WTC11 (cell line): ENCODE measurements at regions not wholly inside any gene's neighbourhood (a gene's known extent, or its start where the extent isn't known, plus 50 kb on each side); places are given as distances from the start of the nearest gene placed in this dataset.

ENCODE experiments used
- ATAC-seq: fragments of 200-7000 bp; cut with Tn5 transposase; 2 replicates; pipeline ENCODE4 v1.10.0; 2021; ENCODE audit warnings: mild to moderate bottlenecking, moderate library complexity
- CTCF ChIA-PET: fragments of 300-600 bp; sonication (Branson Sonifier 250); formaldehyde crosslinking; loops from one replicate; lab custom pipeline; 2021; ENCODE audit warnings: antibody characterized with exemption; lab: Charles Lee
- POLR2A ChIA-PET: fragments of 350-600 bp; sonication (Branson Sonifier 250); formaldehyde crosslinking; loops from one replicate; lab custom pipeline; 2021; ENCODE audit warnings: antibody characterized with exemption; lab: Charles Lee
- DNase-seq: peaks from one replicate; pipeline ENCODE4 v3.0.0; 2021; ENCODE audit warnings: low spot score
- H3K27ac Mint-ChIP-seq: 2 replicates; pipeline ENCODE4 v1.8.0; 2021; ENCODE audit warnings: mixed read lengths
- H3K27me3 Mint-ChIP-seq: 2 replicates; pipeline ENCODE4 v1.8.0; 2021; ENCODE audit warnings: low read depth, mild to moderate bottlenecking, moderate library complexity, mixed read lengths
- H3K36me3 Mint-ChIP-seq: 2 replicates; pipeline ENCODE4 v1.8.0; 2021; ENCODE audit warnings: mixed read lengths
- H3K4me1 Mint-ChIP-seq: 2 replicates; pipeline ENCODE4 v1.8.0; 2022; ENCODE audit warnings: mixed read lengths
- H3K4me3 Mint-ChIP-seq: 2 replicates; pipeline ENCODE4 v1.8.0; 2021; ENCODE audit warnings: mild to moderate bottlenecking, moderate library complexity, mixed read lengths
- H3K9me3 Mint-ChIP-seq: 2 replicates; pipeline ENCODE4 v1.8.0; 2021; ENCODE audit warnings: mixed read lengths
- CREB1 ChIP-seq: sonication (generic); formaldehyde crosslinking; IDR thresholded peaks from 2 replicates; pipeline ENCODE4 v1.8.0; 2023; ENCODE audit warnings: mild to moderate bottlenecking, missing genetic modification reagents
- GRHL2 ChIP-seq: fragments of 250-450 bp; sonication (Bioruptor Pico); IDR thresholded peaks from 2 replicates; pipeline ENCODE4 v1.8.0; 2022; ENCODE audit warnings: mild to moderate bottlenecking, moderate library complexity; ENCODE audit not compliant: insufficient replicate concordance, severe bottlenecking
- KAT7 ChIP-seq: sonication (generic); formaldehyde crosslinking; IDR thresholded peaks from 2 replicates; pipeline ENCODE4 v1.8.1; 2023; ENCODE audit warnings: missing genetic modification reagents, mild to moderate bottlenecking, borderline replicate concordance
- MYBL2 ChIP-seq: sonication (generic); formaldehyde crosslinking; IDR thresholded peaks from 2 replicates; pipeline ENCODE4 v1.8.1; 2023; ENCODE audit warnings: mild to moderate bottlenecking, moderate library complexity, missing genetic modification reagents
- NFATC4 ChIP-seq: fragments of 250-450 bp; sonication (Bioruptor Pico); IDR thresholded peaks from 2 replicates; pipeline ENCODE4 v1.9.0; 2021; ENCODE audit warnings: mild to moderate bottlenecking
- NR1H2 ChIP-seq: sonication (generic); formaldehyde crosslinking; IDR thresholded peaks from 2 replicates; pipeline ENCODE4 v1.9.0; 2021; ENCODE audit warnings: mild to moderate bottlenecking, moderate library complexity, missing genetic modification reagents
- NR2C2 ChIP-seq: sonication (generic); formaldehyde crosslinking; IDR thresholded peaks from 2 replicates; pipeline ENCODE4 v1.8.0; 2022; ENCODE audit warnings: mild to moderate bottlenecking, missing genetic modification reagents
- NR3C1 ChIP-seq: sonication (generic); formaldehyde crosslinking; conservative IDR thresholded peaks from 2 replicates; pipeline ENCODE4 v1.8.1; 2023; ENCODE audit warnings: low read depth, mild to moderate bottlenecking, missing genetic modification reagents
- OVOL2 ChIP-seq: fragments of 250-450 bp; sonication (Bioruptor Pico); IDR thresholded peaks from 2 replicates; pipeline ENCODE4 v1.9.0; 2021; ENCODE audit warnings: mild to moderate bottlenecking, borderline replicate concordance
- PRRX2 ChIP-seq: fragments of 250-450 bp; sonication (Bioruptor Pico); IDR thresholded peaks from 2 replicates; pipeline ENCODE4 v1.8.0; 2021; ENCODE audit warnings: mild to moderate bottlenecking
- SMAD4 ChIP-seq: sonication (generic); formaldehyde crosslinking; IDR thresholded peaks from 2 replicates; pipeline ENCODE4 v1.8.0; 2022; ENCODE audit warnings: mild to moderate bottlenecking, missing genetic modification reagents
- TF ChIP-seq, protein P1 (sequence below): fragments of 250-450 bp; sonication (Bioruptor Pico); IDR thresholded peaks from 2 replicates; pipeline ENCODE4 v1.9.0; 2021; ENCODE audit warnings: moderate library complexity, mild to moderate bottlenecking, inconsistent platforms, borderline replicate concordance
- TF ChIP-seq, protein P2 (sequence below): sonication (generic); formaldehyde crosslinking; IDR thresholded peaks from 2 replicates; pipeline ENCODE4 v1.8.0; 2023; ENCODE audit warnings: missing genetic modification reagents, mild to moderate bottlenecking, borderline replicate concordance
- TF ChIP-seq, protein P3 (sequence below): sonication (generic); formaldehyde crosslinking; IDR thresholded peaks from 2 replicates; pipeline ENCODE4 v1.8.0; 2022; ENCODE audit warnings: mild to moderate bottlenecking, missing genetic modification reagents
- TF ChIP-seq, protein P4 (sequence below): sonication (generic); formaldehyde crosslinking; IDR thresholded peaks from 2 replicates; pipeline ENCODE4 v1.8.1; 2022; ENCODE audit warnings: missing genetic modification reagents, borderline replicate concordance
- TF ChIP-seq, protein P5 (sequence below): sonication (generic); formaldehyde crosslinking; IDR thresholded peaks from 2 replicates; pipeline ENCODE4 v1.8.0; 2022; ENCODE audit warnings: mild to moderate bottlenecking, missing genetic modification reagents
- TF ChIP-seq, protein P6 (sequence below): sonication (generic); formaldehyde crosslinking; IDR thresholded peaks from 2 replicates; pipeline ENCODE4 v1.8.1; 2023; ENCODE audit warnings: mild to moderate bottlenecking, missing genetic modification reagents, moderate library complexity
- TF ChIP-seq, protein P7 (sequence below): sonication (generic); formaldehyde crosslinking; IDR thresholded peaks from 2 replicates; pipeline ENCODE4 v1.8.0; 2023; ENCODE audit warnings: mild to moderate bottlenecking, missing genetic modification reagents
- TF ChIP-seq, protein P8 (sequence below): sonication (generic); formaldehyde crosslinking; IDR thresholded peaks from 2 replicates; pipeline ENCODE4 v1.8.1; 2023; ENCODE audit warnings: mild to moderate bottlenecking, missing genetic modification reagents

DNA sequence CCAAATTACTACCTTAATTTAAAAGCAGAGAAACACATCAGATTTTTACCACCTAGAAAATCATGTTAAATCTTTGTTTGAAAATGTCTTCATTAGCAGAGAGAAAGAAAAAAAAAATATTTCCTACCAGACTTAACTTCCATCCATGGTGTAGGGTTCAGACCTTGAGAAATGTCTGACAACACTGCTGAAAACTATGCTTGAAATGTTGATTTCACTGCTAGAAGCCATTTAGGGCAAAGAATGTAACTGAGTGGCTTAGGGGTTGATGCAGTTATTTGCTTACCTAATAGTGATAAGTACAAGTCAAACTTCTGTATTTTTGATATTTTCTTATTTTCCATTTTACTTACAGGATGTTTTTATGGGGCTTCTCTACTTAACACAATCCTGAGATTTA is 495.6 kb upstream of the NEGR1 start (continued):
- no peak for TF ChIP-seq NR1H2 (CRISPR knock-in tag)

DNA sequence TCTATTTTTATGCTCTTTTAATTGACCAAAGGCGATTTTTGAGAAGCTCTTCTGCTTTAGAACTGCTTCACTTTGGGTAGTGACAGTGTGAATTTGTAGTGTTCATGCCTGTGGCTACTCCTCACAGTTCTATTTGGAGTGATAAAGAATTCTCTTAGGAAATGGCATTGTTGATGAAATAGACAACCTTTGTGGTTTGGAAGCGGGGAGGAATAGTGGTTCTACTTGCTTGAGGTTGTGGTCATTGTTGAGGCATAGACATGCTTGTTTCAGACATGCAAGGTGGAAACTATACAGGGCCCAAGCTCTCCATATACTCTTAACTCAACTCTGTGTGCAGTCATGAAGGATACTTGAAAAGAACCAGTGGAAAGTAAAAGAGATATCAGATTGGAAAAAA is 481.1 kb upstream of the NEGR1 start:
- DNase-seq: no peak
- peaks cover 8% of the 10 kb centered on the region for H3K4me1 Mint-ChIP-seq
- ATAC-seq: no peak
- ChIA-PET POLR2A (no interaction called here), CTCF (no interaction called here)
- H3K36me3 Mint-ChIP-seq: 0 out of 2 replicates have a peak, but pooled peaks cover 4% of the 10 kb centered on the region
- peaks cover 22% of the 10 kb centered on the region for H3K9me3 Mint-ChIP-seq
- H3K4me3 Mint-ChIP-seq: no peak overlapping the region
- TF ChIP-seq PRRX2 (CRISPR knock-in tag) (no peak), OVOL2 (CRISPR knock-in tag) (no peak), KAT7 (no peak), SMAD4 (CRISPR knock-in tag) (no peak), NR2C2 (CRISPR knock-in tag) (no peak), CREB1 (CRISPR knock-in tag) (no peak)
- TF ChIP-seq, protein P1, sequence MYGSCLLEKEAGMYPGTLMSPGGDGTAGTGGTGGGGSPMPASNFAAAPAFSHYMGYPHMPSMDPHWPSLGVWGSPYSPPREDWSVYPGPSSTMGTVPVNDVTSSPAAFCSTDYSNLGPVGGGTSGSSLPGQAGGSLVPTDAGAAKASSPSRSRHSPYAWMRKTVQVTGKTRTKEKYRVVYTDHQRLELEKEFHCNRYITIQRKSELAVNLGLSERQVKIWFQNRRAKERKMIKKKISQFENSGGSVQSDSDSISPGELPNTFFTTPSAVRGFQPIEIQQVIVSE (CRISPR knock-in tag): no peak
- TF ChIP-seq, protein P2, sequence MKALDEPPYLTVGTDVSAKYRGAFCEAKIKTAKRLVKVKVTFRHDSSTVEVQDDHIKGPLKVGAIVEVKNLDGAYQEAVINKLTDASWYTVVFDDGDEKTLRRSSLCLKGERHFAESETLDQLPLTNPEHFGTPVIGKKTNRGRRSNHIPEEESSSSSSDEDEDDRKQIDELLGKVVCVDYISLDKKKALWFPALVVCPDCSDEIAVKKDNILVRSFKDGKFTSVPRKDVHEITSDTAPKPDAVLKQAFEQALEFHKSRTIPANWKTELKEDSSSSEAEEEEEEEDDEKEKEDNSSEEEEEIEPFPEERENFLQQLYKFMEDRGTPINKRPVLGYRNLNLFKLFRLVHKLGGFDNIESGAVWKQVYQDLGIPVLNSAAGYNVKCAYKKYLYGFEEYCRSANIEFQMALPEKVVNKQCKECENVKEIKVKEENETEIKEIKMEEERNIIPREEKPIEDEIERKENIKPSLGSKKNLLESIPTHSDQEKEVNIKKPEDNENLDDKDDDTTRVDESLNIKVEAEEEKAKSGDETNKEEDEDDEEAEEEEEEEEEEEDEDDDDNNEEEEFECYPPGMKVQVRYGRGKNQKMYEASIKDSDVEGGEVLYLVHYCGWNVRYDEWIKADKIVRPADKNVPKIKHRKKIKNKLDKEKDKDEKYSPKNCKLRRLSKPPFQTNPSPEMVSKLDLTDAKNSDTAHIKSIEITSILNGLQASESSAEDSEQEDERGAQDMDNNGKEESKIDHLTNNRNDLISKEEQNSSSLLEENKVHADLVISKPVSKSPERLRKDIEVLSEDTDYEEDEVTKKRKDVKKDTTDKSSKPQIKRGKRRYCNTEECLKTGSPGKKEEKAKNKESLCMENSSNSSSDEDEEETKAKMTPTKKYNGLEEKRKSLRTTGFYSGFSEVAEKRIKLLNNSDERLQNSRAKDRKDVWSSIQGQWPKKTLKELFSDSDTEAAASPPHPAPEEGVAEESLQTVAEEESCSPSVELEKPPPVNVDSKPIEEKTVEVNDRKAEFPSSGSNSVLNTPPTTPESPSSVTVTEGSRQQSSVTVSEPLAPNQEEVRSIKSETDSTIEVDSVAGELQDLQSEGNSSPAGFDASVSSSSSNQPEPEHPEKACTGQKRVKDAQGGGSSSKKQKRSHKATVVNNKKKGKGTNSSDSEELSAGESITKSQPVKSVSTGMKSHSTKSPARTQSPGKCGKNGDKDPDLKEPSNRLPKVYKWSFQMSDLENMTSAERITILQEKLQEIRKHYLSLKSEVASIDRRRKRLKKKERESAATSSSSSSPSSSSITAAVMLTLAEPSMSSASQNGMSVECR (CRISPR knock-in tag): no peak
- TF ChIP-seq, protein P3, sequence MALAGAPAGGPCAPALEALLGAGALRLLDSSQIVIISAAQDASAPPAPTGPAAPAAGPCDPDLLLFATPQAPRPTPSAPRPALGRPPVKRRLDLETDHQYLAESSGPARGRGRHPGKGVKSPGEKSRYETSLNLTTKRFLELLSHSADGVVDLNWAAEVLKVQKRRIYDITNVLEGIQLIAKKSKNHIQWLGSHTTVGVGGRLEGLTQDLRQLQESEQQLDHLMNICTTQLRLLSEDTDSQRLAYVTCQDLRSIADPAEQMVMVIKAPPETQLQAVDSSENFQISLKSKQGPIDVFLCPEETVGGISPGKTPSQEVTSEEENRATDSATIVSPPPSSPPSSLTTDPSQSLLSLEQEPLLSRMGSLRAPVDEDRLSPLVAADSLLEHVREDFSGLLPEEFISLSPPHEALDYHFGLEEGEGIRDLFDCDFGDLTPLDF (CRISPR knock-in tag): no peak
- TF ChIP-seq, protein P4, sequence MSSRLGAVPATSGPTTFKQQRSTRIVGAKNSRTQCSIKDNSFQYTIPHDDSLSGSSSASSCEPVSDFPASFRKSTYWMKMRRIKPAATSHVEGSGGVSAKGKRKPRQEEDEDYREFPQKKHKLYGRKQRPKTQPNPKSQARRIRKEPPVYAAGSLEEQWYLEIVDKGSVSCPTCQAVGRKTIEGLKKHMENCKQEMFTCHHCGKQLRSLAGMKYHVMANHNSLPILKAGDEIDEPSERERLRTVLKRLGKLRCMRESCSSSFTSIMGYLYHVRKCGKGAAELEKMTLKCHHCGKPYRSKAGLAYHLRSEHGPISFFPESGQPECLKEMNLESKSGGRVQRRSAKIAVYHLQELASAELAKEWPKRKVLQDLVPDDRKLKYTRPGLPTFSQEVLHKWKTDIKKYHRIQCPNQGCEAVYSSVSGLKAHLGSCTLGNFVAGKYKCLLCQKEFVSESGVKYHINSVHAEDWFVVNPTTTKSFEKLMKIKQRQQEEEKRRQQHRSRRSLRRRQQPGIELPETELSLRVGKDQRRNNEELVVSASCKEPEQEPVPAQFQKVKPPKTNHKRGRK (CRISPR knock-in tag): no peak
- H3K27ac Mint-ChIP-seq: no peak overlapping the region
- H3K27me3 Mint-ChIP-seq: no peaks in the 10 kb centered on the region

DNA sequence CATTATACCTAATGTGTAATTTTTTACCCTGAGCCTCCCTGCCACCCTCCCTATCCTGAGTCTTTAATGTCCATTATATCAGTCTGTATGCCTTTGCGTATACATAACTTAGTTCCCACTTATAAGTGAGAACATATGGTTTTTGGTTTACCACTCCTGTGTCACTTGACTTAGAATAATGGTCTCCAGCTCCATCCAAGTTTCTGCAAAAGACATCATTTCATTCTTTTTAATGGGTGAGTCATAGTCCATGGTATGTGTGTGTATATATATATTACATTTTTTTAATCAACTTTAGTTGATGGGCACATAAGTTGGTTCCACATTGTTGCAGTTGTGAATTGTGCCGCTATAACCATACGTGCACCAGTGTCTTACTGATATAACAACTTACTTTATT is 477.1 kb upstream of the NEGR1 start:
- Mint-ChIP-seq H3K9me3 (peaks cover 29% of the 10 kb centered on the region), H3K36me3 (peaks cover 6% of the 10 kb centered on the region), H3K27me3 (no peaks in the 10 kb centered on the region), H3K4me3 (no peak overlapping the region), H3K4me1 (peaks cover 8% of the 10 kb centered on the region), H3K27ac (no peak overlapping the region)
- DNase-seq (no peak), ATAC-seq (no peak)
- ChIA-PET POLR2A (no interaction called here), CTCF (no interaction called here)
- TF ChIP-seq, protein P5, sequence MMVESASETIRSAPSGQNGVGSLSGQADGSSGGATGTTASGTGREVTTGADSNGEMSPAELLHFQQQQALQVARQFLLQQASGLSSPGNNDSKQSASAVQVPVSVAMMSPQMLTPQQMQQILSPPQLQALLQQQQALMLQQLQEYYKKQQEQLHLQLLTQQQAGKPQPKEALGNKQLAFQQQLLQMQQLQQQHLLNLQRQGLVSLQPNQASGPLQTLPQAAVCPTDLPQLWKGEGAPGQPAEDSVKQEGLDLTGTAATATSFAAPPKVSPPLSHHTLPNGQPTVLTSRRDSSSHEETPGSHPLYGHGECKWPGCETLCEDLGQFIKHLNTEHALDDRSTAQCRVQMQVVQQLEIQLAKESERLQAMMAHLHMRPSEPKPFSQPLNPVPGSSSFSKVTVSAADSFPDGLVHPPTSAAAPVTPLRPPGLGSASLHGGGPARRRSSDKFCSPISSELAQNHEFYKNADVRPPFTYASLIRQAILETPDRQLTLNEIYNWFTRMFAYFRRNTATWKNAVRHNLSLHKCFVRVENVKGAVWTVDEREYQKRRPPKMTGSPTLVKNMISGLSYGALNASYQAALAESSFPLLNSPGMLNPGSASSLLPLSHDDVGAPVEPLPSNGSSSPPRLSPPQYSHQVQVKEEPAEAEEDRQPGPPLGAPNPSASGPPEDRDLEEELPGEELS (CRISPR knock-in tag): no peak
- TF ChIP-seq GRHL2 (CRISPR knock-in tag): no peak
- TF ChIP-seq, protein P6, sequence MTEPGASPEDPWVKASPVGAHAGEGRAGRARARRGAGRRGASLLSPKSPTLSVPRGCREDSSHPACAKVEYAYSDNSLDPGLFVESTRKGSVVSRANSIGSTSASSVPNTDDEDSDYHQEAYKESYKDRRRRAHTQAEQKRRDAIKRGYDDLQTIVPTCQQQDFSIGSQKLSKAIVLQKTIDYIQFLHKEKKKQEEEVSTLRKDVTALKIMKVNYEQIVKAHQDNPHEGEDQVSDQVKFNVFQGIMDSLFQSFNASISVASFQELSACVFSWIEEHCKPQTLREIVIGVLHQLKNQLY (CRISPR knock-in tag): no peak
- no peak for TF ChIP-seq MYBL2 (CRISPR knock-in tag)
- TF ChIP-seq, protein P7, sequence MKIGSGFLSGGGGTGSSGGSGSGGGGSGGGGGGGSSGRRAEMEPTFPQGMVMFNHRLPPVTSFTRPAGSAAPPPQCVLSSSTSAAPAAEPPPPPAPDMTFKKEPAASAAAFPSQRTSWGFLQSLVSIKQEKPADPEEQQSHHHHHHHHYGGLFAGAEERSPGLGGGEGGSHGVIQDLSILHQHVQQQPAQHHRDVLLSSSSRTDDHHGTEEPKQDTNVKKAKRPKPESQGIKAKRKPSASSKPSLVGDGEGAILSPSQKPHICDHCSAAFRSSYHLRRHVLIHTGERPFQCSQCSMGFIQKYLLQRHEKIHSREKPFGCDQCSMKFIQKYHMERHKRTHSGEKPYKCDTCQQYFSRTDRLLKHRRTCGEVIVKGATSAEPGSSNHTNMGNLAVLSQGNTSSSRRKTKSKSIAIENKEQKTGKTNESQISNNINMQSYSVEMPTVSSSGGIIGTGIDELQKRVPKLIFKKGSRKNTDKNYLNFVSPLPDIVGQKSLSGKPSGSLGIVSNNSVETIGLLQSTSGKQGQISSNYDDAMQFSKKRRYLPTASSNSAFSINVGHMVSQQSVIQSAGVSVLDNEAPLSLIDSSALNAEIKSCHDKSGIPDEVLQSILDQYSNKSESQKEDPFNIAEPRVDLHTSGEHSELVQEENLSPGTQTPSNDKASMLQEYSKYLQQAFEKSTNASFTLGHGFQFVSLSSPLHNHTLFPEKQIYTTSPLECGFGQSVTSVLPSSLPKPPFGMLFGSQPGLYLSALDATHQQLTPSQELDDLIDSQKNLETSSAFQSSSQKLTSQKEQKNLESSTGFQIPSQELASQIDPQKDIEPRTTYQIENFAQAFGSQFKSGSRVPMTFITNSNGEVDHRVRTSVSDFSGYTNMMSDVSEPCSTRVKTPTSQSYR: no peak
- no peak for TF ChIP-seq NFATC4 (CRISPR knock-in tag)
- TF ChIP-seq, protein P8, sequence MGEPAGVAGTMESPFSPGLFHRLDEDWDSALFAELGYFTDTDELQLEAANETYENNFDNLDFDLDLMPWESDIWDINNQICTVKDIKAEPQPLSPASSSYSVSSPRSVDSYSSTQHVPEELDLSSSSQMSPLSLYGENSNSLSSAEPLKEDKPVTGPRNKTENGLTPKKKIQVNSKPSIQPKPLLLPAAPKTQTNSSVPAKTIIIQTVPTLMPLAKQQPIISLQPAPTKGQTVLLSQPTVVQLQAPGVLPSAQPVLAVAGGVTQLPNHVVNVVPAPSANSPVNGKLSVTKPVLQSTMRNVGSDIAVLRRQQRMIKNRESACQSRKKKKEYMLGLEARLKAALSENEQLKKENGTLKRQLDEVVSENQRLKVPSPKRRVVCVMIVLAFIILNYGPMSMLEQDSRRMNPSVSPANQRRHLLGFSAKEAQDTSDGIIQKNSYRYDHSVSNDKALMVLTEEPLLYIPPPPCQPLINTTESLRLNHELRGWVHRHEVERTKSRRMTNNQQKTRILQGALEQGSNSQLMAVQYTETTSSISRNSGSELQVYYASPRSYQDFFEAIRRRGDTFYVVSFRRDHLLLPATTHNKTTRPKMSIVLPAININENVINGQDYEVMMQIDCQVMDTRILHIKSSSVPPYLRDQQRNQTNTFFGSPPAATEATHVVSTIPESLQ (CRISPR knock-in tag): no peak
- TF ChIP-seq NR3C1 (CRISPR knock-in tag): no peak
